ENCODE measurements at regions not wholly inside any gene's neighbourhood (a gene's known extent, or its start where the extent isn't known, plus 50 kb on each side); places are given as distances from the start of the nearest gene placed in this dataset.

- TF ChIP-seq POLR2AphosphoS5 (IDR thresholded peaks at IDR 0.05; ENCODE audit: low read depth, low read length) (no peak), TAF1 (IDR thresholded peaks at IDR 0.05; ENCODE audit: borderline replicate concordance, low read depth, low read length) (no peak), TEAD4 (IDR thresholded peaks at IDR 0.05; ENCODE audit: borderline replicate concordance, insufficient read depth) (no peak), EP300 (IDR thresholded peaks at IDR 0.05; ENCODE audit: borderline replicate concordance in 1 of 2, low read depth in 1 of 2, low read length in 1 of 2) (no peak)
- TF ChIP-seq, protein P1, sequence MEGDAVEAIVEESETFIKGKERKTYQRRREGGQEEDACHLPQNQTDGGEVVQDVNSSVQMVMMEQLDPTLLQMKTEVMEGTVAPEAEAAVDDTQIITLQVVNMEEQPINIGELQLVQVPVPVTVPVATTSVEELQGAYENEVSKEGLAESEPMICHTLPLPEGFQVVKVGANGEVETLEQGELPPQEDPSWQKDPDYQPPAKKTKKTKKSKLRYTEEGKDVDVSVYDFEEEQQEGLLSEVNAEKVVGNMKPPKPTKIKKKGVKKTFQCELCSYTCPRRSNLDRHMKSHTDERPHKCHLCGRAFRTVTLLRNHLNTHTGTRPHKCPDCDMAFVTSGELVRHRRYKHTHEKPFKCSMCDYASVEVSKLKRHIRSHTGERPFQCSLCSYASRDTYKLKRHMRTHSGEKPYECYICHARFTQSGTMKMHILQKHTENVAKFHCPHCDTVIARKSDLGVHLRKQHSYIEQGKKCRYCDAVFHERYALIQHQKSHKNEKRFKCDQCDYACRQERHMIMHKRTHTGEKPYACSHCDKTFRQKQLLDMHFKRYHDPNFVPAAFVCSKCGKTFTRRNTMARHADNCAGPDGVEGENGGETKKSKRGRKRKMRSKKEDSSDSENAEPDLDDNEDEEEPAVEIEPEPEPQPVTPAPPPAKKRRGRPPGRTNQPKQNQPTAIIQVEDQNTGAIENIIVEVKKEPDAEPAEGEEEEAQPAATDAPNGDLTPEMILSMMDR (IDR thresholded peaks at IDR 0.05) = no peak
- TF ChIP-seq, protein P2, sequence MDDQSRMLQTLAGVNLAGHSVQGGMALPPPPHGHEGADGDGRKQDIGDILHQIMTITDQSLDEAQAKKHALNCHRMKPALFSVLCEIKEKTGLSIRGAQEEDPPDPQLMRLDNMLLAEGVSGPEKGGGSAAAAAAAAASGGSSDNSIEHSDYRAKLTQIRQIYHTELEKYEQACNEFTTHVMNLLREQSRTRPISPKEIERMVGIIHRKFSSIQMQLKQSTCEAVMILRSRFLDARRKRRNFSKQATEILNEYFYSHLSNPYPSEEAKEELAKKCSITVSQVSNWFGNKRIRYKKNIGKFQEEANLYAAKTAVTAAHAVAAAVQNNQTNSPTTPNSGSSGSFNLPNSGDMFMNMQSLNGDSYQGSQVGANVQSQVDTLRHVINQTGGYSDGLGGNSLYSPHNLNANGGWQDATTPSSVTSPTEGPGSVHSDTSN (IDR thresholded peaks at IDR 0.05) = no peak
Observed at GRCh38 chr6:167576828-167577503, 249.7 kb upstream of the AFDN start.

Measured in SK-N-SH (cell line).